Loucy (cell line): ENCODE measurements at regions not wholly inside any gene's neighbourhood (a gene's known extent, or its start where the extent isn't known, plus 50 kb on each side); places are given as distances from the start of the nearest gene placed in this dataset.

Experiments used
- EZH2phosphoT487 ChIP-seq: fragments of 200-600 bp; IDR thresholded peaks from 2 replicates; pipeline ENCODE4 v1.6.1; 2018; ENCODE audit warnings: antibody characterized with exemption, mild to moderate bottlenecking, moderate library complexity, borderline replicate concordance
- TF ChIP-seq, protein P1 (sequence below): fragments of 200-600 bp; sonication (generic); conservative IDR thresholded peaks from 2 replicates; pipeline ENCODE4 v1.5.1; 2014; ENCODE audit warnings: mild to moderate bottlenecking, antibody characterized with exemption, low read length

DNA sequence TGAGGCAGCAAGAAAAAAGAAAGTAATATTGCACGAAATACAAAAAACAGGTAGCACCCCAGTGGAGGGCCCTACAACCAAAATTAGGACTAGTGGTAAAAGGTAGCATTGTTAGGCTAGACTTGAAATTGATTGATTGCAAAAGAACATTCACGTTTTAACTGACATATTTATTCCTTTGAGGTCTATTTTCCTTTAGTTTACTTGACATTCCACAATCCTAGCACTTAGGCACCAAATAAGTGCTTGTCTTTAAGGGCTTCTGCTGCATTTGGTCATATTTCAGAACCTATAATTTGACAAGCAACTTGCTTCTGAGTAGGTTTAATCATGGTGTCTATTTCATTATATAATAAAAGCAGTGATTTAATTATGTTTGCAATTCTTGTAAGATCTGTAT lies 642.7 kb upstream of the AGTR1 start:
- TF ChIP-seq, protein P1, sequence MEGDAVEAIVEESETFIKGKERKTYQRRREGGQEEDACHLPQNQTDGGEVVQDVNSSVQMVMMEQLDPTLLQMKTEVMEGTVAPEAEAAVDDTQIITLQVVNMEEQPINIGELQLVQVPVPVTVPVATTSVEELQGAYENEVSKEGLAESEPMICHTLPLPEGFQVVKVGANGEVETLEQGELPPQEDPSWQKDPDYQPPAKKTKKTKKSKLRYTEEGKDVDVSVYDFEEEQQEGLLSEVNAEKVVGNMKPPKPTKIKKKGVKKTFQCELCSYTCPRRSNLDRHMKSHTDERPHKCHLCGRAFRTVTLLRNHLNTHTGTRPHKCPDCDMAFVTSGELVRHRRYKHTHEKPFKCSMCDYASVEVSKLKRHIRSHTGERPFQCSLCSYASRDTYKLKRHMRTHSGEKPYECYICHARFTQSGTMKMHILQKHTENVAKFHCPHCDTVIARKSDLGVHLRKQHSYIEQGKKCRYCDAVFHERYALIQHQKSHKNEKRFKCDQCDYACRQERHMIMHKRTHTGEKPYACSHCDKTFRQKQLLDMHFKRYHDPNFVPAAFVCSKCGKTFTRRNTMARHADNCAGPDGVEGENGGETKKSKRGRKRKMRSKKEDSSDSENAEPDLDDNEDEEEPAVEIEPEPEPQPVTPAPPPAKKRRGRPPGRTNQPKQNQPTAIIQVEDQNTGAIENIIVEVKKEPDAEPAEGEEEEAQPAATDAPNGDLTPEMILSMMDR: no peak
- TF ChIP-seq EZH2phosphoT487: no peak
